ENCODE measurements at regions not wholly inside any gene's neighbourhood (a gene's known extent, or its start where the extent isn't known, plus 50 kb on each side); places are given as distances from the start of the nearest gene placed in this dataset.

DNA sequence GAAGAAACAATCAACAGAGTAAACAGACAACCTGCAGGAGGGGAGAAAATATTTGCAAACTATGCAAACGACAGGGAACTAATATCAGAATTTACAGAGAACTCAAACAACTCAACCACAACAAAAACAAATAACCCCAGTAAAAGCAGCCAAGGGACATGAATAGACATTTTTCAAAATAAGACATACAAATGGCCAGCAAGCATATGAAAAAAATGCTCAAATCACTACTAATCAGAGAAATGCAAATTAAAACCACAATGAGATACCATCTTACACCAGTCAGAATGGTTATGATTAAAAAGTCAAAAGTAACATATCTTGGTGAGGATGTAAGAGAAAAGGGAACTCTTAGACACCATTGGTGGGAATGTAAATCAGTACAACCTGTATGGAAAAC lies 215.0 kb downstream of the THBS2 start:
- DNase-seq: no peak
- no peak for TF ChIP-seq EZH2 (IDR thresholded peaks at IDR 0.05; ENCODE audit: borderline replicate concordance, low read depth, low read length, severe bottlenecking)
- TF ChIP-seq, protein P1, sequence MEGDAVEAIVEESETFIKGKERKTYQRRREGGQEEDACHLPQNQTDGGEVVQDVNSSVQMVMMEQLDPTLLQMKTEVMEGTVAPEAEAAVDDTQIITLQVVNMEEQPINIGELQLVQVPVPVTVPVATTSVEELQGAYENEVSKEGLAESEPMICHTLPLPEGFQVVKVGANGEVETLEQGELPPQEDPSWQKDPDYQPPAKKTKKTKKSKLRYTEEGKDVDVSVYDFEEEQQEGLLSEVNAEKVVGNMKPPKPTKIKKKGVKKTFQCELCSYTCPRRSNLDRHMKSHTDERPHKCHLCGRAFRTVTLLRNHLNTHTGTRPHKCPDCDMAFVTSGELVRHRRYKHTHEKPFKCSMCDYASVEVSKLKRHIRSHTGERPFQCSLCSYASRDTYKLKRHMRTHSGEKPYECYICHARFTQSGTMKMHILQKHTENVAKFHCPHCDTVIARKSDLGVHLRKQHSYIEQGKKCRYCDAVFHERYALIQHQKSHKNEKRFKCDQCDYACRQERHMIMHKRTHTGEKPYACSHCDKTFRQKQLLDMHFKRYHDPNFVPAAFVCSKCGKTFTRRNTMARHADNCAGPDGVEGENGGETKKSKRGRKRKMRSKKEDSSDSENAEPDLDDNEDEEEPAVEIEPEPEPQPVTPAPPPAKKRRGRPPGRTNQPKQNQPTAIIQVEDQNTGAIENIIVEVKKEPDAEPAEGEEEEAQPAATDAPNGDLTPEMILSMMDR (IDR thresholded peaks at IDR 0.05; ENCODE audit: borderline replicate concordance, extremely low read depth, low read length, poor library complexity, severe bottlenecking): no peak
- no peaks in the 10 kb centered on the region for H3K9me3 ChIP-seq (ENCODE audit: insufficient read depth, low read length, severe bottlenecking)

DNA sequence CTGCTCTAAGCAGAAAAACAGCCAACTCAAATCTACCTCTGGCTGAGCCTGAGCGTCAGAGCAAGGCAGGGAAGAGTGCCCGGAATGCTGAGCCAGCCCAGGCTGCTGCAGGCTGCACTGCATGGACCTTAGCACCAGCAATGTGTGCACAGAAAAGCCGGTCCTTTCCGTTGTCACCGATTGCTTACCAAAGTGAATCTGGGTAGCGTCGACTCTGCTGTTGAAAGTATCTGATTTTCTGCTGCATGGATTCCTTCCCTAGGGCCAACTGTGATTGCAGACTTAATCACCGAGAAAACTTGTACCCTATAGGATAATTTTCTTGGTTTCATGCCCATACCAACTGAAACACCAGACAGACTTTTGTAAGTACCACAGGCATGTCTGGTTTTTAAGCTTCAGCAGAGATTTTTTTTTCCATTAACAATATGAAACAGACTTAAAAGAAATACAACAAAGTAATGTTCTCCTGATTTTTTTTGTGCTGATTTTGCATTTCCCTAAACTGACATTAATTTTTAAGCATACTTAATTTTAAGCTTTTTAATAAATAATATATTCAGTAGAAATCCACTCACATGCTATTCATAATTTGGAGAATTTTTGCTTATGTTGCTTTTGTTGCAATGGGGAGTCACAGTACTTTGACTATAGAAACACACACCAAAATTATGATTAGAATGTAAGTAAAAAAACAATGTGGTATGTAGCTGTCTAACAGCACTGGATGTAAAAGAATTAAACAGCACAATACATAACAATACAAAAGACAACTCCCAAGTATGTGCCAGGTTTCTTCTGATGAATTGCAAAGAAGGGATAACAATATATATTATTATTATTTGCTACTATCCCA lies 218.0 kb downstream of the THBS2 start:
- no peaks in the 10 kb centered on the region for H3K4me1 ChIP-seq (ENCODE audit: insufficient read depth, low read length)
- H3K27me3 ChIP-seq (ENCODE audit: insufficient read depth, low read length, poor library complexity): no peaks in the 10 kb centered on the region
- no peaks in the 10 kb centered on the region for H3K9me3 ChIP-seq (ENCODE audit: insufficient read depth, low read length, severe bottlenecking)
- H3K36me3 ChIP-seq (ENCODE audit: insufficient read depth, low read length): no peaks in the 10 kb centered on the region
- DNase-seq: no peak
- H3K4me2 ChIP-seq (ENCODE audit: insufficient read depth, low read length): no peak overlapping the region
- no peak overlapping the region for H2AFZ ChIP-seq (ENCODE audit: low read depth, low read length)
- no peak for ATAC-seq (ENCODE audit: insufficient read depth, low read depth)
- H3K79me2 ChIP-seq (ENCODE audit: insufficient read depth, low read length): no peaks in the 10 kb centered on the region
- H3K4me3 ChIP-seq (ENCODE audit: low read depth in 1 of 2, low read length in 2 of 2): no peak overlapping the region
- H3K27ac ChIP-seq (ENCODE audit: low read length): no peak overlapping the region
- no peak overlapping the region for H3K9ac ChIP-seq (ENCODE audit: low read depth, low read length)
- H4K20me1 ChIP-seq (ENCODE audit: insufficient read depth, low read length): no peaks in the 10 kb centered on the region
- TF ChIP-seq, protein P1 (IDR thresholded peaks at IDR 0.05; ENCODE audit: borderline replicate concordance, extremely low read depth, low read length, poor library complexity, severe bottlenecking): no peak

More for the DNA sequence above, 215.0 kb downstream of the THBS2 start:
- Histone ChIP-seq H3K4me3 (ENCODE audit: low read depth in 1 of 2, low read length in 2 of 2) (no peak overlapping the region), H3K36me3 (ENCODE audit: insufficient read depth, low read length) (no peaks in the 10 kb centered on the region), H3K27me3 (ENCODE audit: insufficient read depth, low read length, poor library complexity) (no peaks in the 10 kb centered on the region), H3K4me2 (ENCODE audit: insufficient read depth, low read length) (no peak overlapping the region), H2AFZ (ENCODE audit: low read depth, low read length) (no peak overlapping the region), H3K27ac (ENCODE audit: low read length) (no peak overlapping the region), H4K20me1 (ENCODE audit: insufficient read depth, low read length) (no peaks in the 10 kb centered on the region), H3K79me2 (ENCODE audit: insufficient read depth, low read length) (no peaks in the 10 kb centered on the region), H3K4me1 (ENCODE audit: insufficient read depth, low read length) (no peaks in the 10 kb centered on the region), H3K9ac (ENCODE audit: low read depth, low read length) (no peak overlapping the region)
- ATAC-seq (ENCODE audit: insufficient read depth, low read depth): no peak

DNA sequence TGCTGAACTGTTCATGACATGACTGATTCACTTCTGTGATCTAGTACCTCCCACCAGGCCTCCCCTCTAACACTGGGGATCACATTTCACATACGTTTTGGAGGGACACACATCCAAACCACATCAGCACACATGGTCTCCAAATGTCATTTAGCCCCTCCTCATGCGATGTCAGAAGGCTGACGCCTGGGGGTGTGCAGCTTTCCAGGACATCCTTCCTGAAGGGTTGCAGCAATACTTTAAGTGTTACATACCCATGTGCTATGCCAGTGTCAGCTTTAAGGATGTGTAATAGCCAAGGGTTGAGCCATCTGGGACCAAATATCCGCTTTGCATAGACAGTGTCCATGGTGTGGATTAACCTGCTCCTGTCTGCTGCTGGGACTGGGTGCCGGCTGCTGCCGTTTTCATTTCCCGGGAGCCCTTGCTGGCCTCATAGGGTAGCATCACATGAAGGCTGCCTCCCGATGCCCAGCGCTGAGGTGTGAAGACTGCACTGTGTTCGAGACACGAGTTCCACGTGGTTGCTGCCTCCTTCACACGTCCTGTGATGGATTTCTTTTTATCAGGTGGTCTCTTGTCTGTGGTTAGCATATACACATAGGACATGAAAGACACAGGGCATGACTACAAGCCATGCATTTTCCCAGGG lies 219.0 kb downstream of the THBS2 start:
- H3K9ac ChIP-seq (ENCODE audit: low read depth, low read length): no peak overlapping the region
- no peak overlapping the region for H3K27ac ChIP-seq (ENCODE audit: low read length)
- TF ChIP-seq, protein P1 (IDR thresholded peaks at IDR 0.05; ENCODE audit: borderline replicate concordance, extremely low read depth, low read length, poor library complexity, severe bottlenecking): no peak
- no peak for TF ChIP-seq EZH2 (IDR thresholded peaks at IDR 0.05; ENCODE audit: borderline replicate concordance, low read depth, low read length, severe bottlenecking)
- H3K36me3 ChIP-seq (ENCODE audit: insufficient read depth, low read length): no peaks in the 10 kb centered on the region
- no peak for ATAC-seq (ENCODE audit: insufficient read depth, low read depth)
- H3K4me1 ChIP-seq (ENCODE audit: insufficient read depth, low read length): no peaks in the 10 kb centered on the region
- H3K9me3 ChIP-seq (ENCODE audit: insufficient read depth, low read length, severe bottlenecking): no peaks in the 10 kb centered on the region
- no peaks in the 10 kb centered on the region for H4K20me1 ChIP-seq (ENCODE audit: insufficient read depth, low read length)
- no peak overlapping the region for H3K4me2 ChIP-seq (ENCODE audit: insufficient read depth, low read length)
- no peaks in the 10 kb centered on the region for H3K79me2 ChIP-seq (ENCODE audit: insufficient read depth, low read length)
- no peak overlapping the region for H2AFZ ChIP-seq (ENCODE audit: low read depth, low read length)
- no peak overlapping the region for H3K4me3 ChIP-seq (ENCODE audit: low read depth in 1 of 2, low read length in 2 of 2)
- no peak for DNase-seq
- no peaks in the 10 kb centered on the region for H3K27me3 ChIP-seq (ENCODE audit: insufficient read depth, low read length, poor library complexity)
